CD14-positive monocyte (primary cell): ENCODE measurements at regions not wholly inside any gene's neighbourhood (a gene's known extent, or its start where the extent isn't known, plus 50 kb on each side); places are given as distances from the start of the nearest gene placed in this dataset.

ENCODE experiments used
- DNase-seq, 3 donors: peaks; one replicate each; pipeline ENCODE4 v3.0.0-alpha.2; 2011 to 2022
- H2AFZ ChIP-seq: 2 replicates; pipeline ENCODE4 v1.6.0; 2012; ENCODE audit warnings: mild to moderate bottlenecking, low read depth, low read length, inconsistent platforms; ENCODE audit not compliant: insufficient read depth, poor library complexity, severe bottlenecking
- H3K27ac ChIP-seq, 2 donors: 1 replicate in 1 of 2; 2 replicates in 1 of 2; pipeline ENCODE4 v1.5.1; 2012 to 2013; ENCODE audit warnings: low read length in 2 of 2, control low read depth in 1 of 2, inconsistent platforms in 1 of 2, low read depth in 1 of 2, mild to moderate bottlenecking in 1 of 2
- H3K27me3 ChIP-seq, 2 donors: one replicate each; pipeline versions ENCODE4 v1.6.0 to v1.6.1; 2011 to 2013; ENCODE audit warnings: low read length in 2 of 2; ENCODE audit not compliant: control insufficient read depth in 2 of 2, insufficient read depth in 2 of 2
- H3K36me3 ChIP-seq, 2 donors: replicated peaks in 1 of 2; 1 replicate in 1 of 2; 2 replicates in 1 of 2; pipeline versions ENCODE4 v1.5.1 to v1.6.1; 2012 to 2013; ENCODE audit warnings: low read length in 2 of 2, control low read depth in 1 of 2, inconsistent platforms in 1 of 2, mild to moderate bottlenecking in 1 of 2; ENCODE audit not compliant: insufficient read depth in 2 of 2, control insufficient read depth in 1 of 2
- H3K4me1 ChIP-seq, 2 donors: 1 replicate in 1 of 2; 2 replicates in 1 of 2; pipeline versions ENCODE4 v1.5.1 to v1.6.1; 2012 to 2013; ENCODE audit warnings: low read length in 2 of 2, control low read depth in 1 of 2, inconsistent platforms in 1 of 2, mild to moderate bottlenecking in 1 of 2, moderate library complexity in 1 of 2; ENCODE audit not compliant: insufficient read depth in 2 of 2, control insufficient read depth in 1 of 2
- H3K4me2 ChIP-seq: replicated peaks from 2 replicates; pipeline ENCODE3; 2012; ENCODE audit warnings: low read length, moderate library complexity, mild to moderate bottlenecking; ENCODE audit not compliant: poor library complexity, severe bottlenecking; ENCODE audit errors: extremely low read depth
- H3K4me3 ChIP-seq, 3 experiments: fragments of 200-600 bp in 1 of 3; sonication (generic) in 1 of 3; replicated peaks in 1 of 3; 1 replicate in 2 of 3; 2 replicates in 1 of 3; pipeline ENCODE4 v1.5.1; 2011 to 2013; ENCODE audit warnings: low read length in 3 of 3, mild to moderate bottlenecking in 3 of 3, control low read depth in 2 of 3, low read depth in 2 of 3, inconsistent platforms in 1 of 3, moderate library complexity in 1 of 3
- H3K79me2 ChIP-seq: 2 replicates; pipeline ENCODE4 v1.6.0; 2012; ENCODE audit warnings: mild to moderate bottlenecking, control low read depth, inconsistent platforms, low read length, moderate library complexity; ENCODE audit not compliant: insufficient read depth
- H3K9ac ChIP-seq: 2 replicates; pipeline ENCODE4 v1.6.0; 2017; ENCODE audit warnings: low read length, mild to moderate bottlenecking; ENCODE audit not compliant: insufficient read depth, poor library complexity, severe bottlenecking
- H3K9me3 ChIP-seq, 2 donors: replicated peaks in 1 of 2; 1 replicate in 1 of 2; 2 replicates in 1 of 2; pipeline versions ENCODE4 v1.5.1 to v1.6.1; 2012 to 2013; ENCODE audit warnings: low read length in 2 of 2, control low read depth in 1 of 2; ENCODE audit not compliant: control insufficient read depth in 1 of 2, insufficient read depth in 1 of 2
- H4K20me1 ChIP-seq: 2 replicates; pipeline ENCODE4 v1.6.0; 2012; ENCODE audit warnings: mild to moderate bottlenecking, low read length, control low read depth, moderate library complexity; ENCODE audit not compliant: insufficient read depth
- H3K27ac Mint-ChIP-seq, 7 donors: one replicate each; pipeline ENCODE4 v1.8.0; 2020; ENCODE audit warnings: mild to moderate bottlenecking in 7 of 7, mixed read lengths in 7 of 7, moderate library complexity in 6 of 7, inconsistent platforms in 2 of 7
- H3K27me3 Mint-ChIP-seq, 3 donors: one replicate each; pipeline ENCODE4 v1.8.0; 2021 to 2022; ENCODE audit warnings: low read depth in 3 of 3, mild to moderate bottlenecking in 3 of 3, mixed read lengths in 3 of 3, moderate library complexity in 3 of 3, inconsistent platforms in 1 of 3
- H3K36me3 Mint-ChIP-seq, 2 donors: one replicate each; pipeline ENCODE4 v1.8.0; 2020; ENCODE audit warnings: mixed read lengths in 2 of 2, inconsistent platforms in 1 of 2, mild to moderate bottlenecking in 1 of 2
- H3K4me1 Mint-ChIP-seq: one replicate; pipeline ENCODE4 v1.8.0; 2020; ENCODE audit warnings: mild to moderate bottlenecking, mixed read lengths
- H3K4me3 Mint-ChIP-seq, 2 donors: one replicate each; pipeline ENCODE4 v1.8.0; 2020; ENCODE audit warnings: mild to moderate bottlenecking in 2 of 2, mixed read lengths in 2 of 2, moderate library complexity in 1 of 2
- H3K9me3 Mint-ChIP-seq, 7 donors: one replicate each; pipeline ENCODE4 v1.8.0; 2020 to 2022; ENCODE audit warnings: mixed read lengths in 7 of 7, mild to moderate bottlenecking in 6 of 7, moderate library complexity in 6 of 7, inconsistent platforms in 2 of 7
- WGBS: methylation state at CpG from one replicate; pipeline ENCODE4 v1.1.5; 2013; ENCODE audit warnings: missing lambda C conversion rate; ENCODE audit not compliant: insufficient coverage; 5-methylcytosine and 5-hydroxymethylcytosine counted together
- intact Hi-C, 2 donors: fragments of 100-400 bp; cut with micrococcal nuclease; formaldehyde crosslinking; loops; one replicate each; pipeline versions ENCODE4 v1.15.0 to v1.15.1; 2023
- TF ChIP-seq, protein P1 (sequence below): fragments of 200-600 bp; IDR thresholded peaks from one replicate; pipeline ENCODE4 v1.8.0; 2022; ENCODE audit warnings: antibody characterized with exemption, mild to moderate bottlenecking

DNA sequence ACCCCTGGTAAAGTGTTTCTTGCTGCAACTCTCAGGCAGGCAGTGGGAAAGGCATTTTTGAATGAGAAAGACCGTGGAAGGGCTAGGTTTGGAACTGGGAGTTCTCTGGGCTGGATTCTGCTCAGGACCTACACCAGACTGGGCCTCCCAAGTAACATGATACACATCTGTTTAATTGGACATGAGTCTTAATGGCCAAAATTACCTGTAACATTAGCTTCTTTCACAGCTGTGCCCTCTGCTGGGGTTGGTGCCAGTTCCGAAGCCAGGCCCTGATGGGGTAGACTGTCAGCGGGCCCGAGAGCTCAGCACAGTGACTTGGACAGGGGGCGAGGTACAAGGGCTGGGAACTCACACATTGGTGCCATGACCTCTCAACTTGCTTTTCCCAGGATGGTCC is 118.9 kb upstream of the IRX3 start:
- H3K4me3 Mint-ChIP-seq = no peak overlapping the region
- Histone ChIP-seq H2AFZ (no peak overlapping the region), H3K9ac (no peak overlapping the region), H3K4me3 (no peak overlapping the region), H3K27ac (no peak overlapping the region), H3K79me2 (no peaks in the 10 kb centered on the region), H3K4me1 (no peaks in the 10 kb centered on the region), H3K36me3 (no peaks in the 10 kb centered on the region), H3K9me3 (no peaks in the 10 kb centered on the region), H3K27me3 (no peaks in the 10 kb centered on the region), H3K4me2 (no peak overlapping the region), H4K20me1 (no peaks in the 10 kb centered on the region)
- no peak for DNase-seq
- no peak overlapping the region for H3K27ac Mint-ChIP-seq
- peaks cover 5 to 20% (median 6%) of the 10 kb centered on the region in 3 donors for H3K27me3 Mint-ChIP-seq
- 95% methylated on average over 5 of the region's 5 CpGs for WGBS
- intact Hi-C loops = no loop called here
- TF ChIP-seq, protein P1, sequence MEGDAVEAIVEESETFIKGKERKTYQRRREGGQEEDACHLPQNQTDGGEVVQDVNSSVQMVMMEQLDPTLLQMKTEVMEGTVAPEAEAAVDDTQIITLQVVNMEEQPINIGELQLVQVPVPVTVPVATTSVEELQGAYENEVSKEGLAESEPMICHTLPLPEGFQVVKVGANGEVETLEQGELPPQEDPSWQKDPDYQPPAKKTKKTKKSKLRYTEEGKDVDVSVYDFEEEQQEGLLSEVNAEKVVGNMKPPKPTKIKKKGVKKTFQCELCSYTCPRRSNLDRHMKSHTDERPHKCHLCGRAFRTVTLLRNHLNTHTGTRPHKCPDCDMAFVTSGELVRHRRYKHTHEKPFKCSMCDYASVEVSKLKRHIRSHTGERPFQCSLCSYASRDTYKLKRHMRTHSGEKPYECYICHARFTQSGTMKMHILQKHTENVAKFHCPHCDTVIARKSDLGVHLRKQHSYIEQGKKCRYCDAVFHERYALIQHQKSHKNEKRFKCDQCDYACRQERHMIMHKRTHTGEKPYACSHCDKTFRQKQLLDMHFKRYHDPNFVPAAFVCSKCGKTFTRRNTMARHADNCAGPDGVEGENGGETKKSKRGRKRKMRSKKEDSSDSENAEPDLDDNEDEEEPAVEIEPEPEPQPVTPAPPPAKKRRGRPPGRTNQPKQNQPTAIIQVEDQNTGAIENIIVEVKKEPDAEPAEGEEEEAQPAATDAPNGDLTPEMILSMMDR = no peak
- peaks cover 0 to 3% (median 0%) of the 10 kb centered on the region in 7 donors for H3K9me3 Mint-ChIP-seq
- no peaks in the 10 kb centered on the region for H3K4me1 Mint-ChIP-seq
- no peaks in the 10 kb centered on the region for H3K36me3 Mint-ChIP-seq

DNA sequence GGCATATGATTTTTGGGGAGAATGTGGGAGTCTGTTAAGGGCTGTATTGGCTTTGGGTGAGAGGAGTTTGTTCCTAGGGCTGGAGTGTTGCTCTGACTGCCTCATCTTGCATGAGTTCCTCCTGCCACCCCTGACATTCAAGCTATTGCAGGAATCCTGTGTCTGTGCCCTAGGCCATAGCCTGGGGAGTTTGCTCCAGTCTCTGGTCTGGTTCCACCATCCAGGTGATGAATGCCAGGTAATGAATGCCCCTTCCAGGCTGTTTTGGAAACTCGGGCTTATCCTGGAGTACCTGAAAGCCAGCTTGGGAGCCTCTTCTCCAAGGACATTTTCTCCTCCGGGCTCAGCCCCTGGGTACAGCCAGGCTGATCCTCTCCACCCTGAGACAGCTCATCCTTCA is 117.0 kb upstream of the IRX3 start:
- Histone ChIP-seq H3K27ac (no peak overlapping the region), H3K9me3 (no peaks in the 10 kb centered on the region), H3K9ac (no peak overlapping the region), H4K20me1 (no peaks in the 10 kb centered on the region), H3K27me3 (no peaks in the 10 kb centered on the region), H3K4me3 (no peak overlapping the region), H3K4me1 (no peaks in the 10 kb centered on the region), H3K4me2 (no peak overlapping the region), H2AFZ (no peak overlapping the region), H3K79me2 (no peaks in the 10 kb centered on the region), H3K36me3 (no peaks in the 10 kb centered on the region)
- Mint-ChIP-seq H3K27me3 (peaks cover 6 to 23% (median 7%) of the 10 kb centered on the region in 3 donors), H3K4me3 (no peak overlapping the region), H3K36me3 (no peaks in the 10 kb centered on the region), H3K9me3 (peaks cover 0 to 3% (median 0%) of the 10 kb centered on the region in 7 donors), H3K27ac (no peak overlapping the region), H3K4me1 (no peaks in the 10 kb centered on the region)
- DNase-seq = no peak
- intact Hi-C loops = no loop called here
- TF ChIP-seq, protein P1 = no peak
- WGBS = 90% methylated on average over 1 of the region's 2 CpGs
